ENCODE measurements at regions not wholly inside any gene's neighbourhood (a gene's known extent, or its start where the extent isn't known, plus 50 kb on each side); places are given as distances from the start of the nearest gene placed in this dataset.

DNA sequence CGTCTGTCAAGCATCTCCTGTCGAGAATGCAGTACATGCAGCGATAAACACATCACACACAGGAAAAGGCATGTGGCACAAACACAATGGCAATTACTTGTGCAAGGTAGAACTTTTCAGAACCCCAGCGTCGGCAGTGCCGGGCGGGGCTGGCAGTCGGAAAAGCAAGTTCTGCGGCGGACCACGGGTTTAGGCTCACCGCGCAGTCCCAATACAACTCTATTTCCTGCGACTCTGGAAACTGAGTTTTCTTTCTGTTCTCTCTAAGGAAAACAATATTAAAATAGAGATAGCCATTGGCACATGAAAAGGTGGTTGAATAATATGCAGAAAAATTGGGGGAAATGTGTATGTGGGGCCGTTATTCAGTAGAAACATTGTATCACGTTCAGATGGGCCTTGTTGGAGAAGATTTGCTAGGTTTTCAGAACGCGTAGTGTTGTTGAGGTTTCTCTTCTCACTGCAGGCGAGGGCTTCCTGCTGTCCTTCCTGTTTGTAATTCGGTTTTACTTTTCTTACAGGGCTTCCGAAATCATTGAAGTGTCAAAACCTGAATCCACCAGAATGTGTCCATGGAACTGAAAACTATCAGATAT lies 369.5 kb downstream of the THBS2 start:
- Histone ChIP-seq H3K27ac (ENCODE audit: low read depth in 1 of 2, low read length in 2 of 2) (no peak overlapping the region), H3K4me1 (ENCODE audit: control insufficient read depth in 4 of 4, insufficient read depth in 4 of 4, low read length in 3 of 4) (peaks cover 0 to 3% (median 0%) of the 10 kb centered on the region in 4 donors), H3K36me3 (ENCODE audit: control insufficient read depth in 4 of 4, insufficient read depth in 3 of 4, low read depth in 1 of 4, low read length in 3 of 4) (no peaks in the 10 kb centered on the region), H3K9me3 (ENCODE audit: control insufficient read depth in 4 of 4, low read length in 3 of 4) (no peaks in the 10 kb centered on the region), H3K27me3 (ENCODE audit: control insufficient read depth in 4 of 4, insufficient read depth in 4 of 4, low read length in 3 of 4) (peaks cover 0 to 6% (median 2%) of the 10 kb centered on the region in 4 donors), H3K9ac (ENCODE audit: low read depth in 1 of 2, low read length in 2 of 2) (no peak overlapping the region), H3K4me3 (ENCODE audit: low read depth in 1 of 3, low read length in 3 of 3) (peak overlapping the region in 2 of 3 donors; percentile 19 to 39)
- 75% methylated on average over 21 of the region's 21 CpGs for WGBS
- TF ChIP-seq FOXA2 (IDR thresholded peaks at IDR 0.05) (no peak), RAD21 (IDR thresholded peaks at IDR 0.05) (no peak), SP1 (IDR thresholded peaks at IDR 0.05) (no peak), HNF4G (IDR thresholded peaks at IDR 0.05) (no peak), EGR1 (IDR thresholded peaks at IDR 0.05; ENCODE audit: low read depth in 2 of 2) (no peak), FOXA1 (IDR thresholded peaks at IDR 0.05) (no peak), JUND (IDR thresholded peaks at IDR 0.05) (no peak), YY1 (IDR thresholded peaks at IDR 0.05) (no peak), HNF4A (conservative IDR thresholded peaks at IDR 0.05) (no peak)
- TF ChIP-seq, protein P1, sequence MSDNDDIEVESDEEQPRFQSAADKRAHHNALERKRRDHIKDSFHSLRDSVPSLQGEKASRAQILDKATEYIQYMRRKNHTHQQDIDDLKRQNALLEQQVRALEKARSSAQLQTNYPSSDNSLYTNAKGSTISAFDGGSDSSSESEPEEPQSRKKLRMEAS (IDR thresholded peaks at IDR 0.05) = no peak
- no peak for DNase-seq (ENCODE audit: low spot score)

DNA sequence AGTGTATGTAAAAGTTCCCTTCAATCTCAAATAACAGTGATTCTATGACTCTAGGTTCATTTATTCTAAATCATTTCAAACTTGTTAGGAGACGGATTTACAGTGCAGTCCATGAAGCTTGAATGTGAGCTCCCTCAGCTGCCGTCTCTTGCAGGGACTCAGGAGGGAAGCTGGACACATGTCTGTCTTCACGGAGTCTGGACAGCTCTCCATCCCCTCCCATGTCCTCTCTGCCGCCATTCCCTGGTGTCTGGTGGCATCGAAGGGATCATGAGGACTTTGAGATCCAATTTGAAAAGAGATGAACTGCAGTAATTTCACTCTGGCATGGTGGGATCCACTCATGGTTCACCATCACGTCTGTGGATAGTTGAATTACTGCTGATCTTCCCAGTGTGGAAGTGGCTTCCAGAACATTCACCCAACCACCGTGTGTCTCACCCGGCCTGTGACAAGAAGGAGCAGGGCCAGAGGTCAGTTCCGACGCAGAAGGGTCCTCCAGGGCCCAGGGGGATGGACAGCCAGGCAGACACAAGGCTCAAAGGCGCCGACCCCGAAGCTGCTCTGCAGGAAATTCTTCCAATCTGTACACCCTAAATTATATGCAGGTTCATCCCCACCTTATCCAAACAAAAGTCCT lies 370.1 kb downstream of the THBS2 start:
- Histone ChIP-seq H3K9ac (ENCODE audit: low read depth in 1 of 2, low read length in 2 of 2) (no peak overlapping the region), H3K27me3 (ENCODE audit: control insufficient read depth in 4 of 4, insufficient read depth in 4 of 4, low read length in 3 of 4) (peaks cover 0 to 6% (median 2%) of the 10 kb centered on the region in 4 donors), H3K4me1 (ENCODE audit: control insufficient read depth in 4 of 4, insufficient read depth in 4 of 4, low read length in 3 of 4) (peaks cover 0 to 3% (median 0%) of the 10 kb centered on the region in 4 donors), H3K36me3 (ENCODE audit: control insufficient read depth in 4 of 4, insufficient read depth in 3 of 4, low read depth in 1 of 4, low read length in 3 of 4) (no peaks in the 10 kb centered on the region), H3K9me3 (ENCODE audit: control insufficient read depth in 4 of 4, low read length in 3 of 4) (no peaks in the 10 kb centered on the region), H3K27ac (ENCODE audit: low read depth in 1 of 2, low read length in 2 of 2) (no peak overlapping the region), H3K4me3 (ENCODE audit: low read depth in 1 of 3, low read length in 3 of 3) (no peak overlapping the region)
- TF ChIP-seq GABPA (IDR thresholded peaks at IDR 0.05 in 1 of 2, conservative IDR thresholded peaks at IDR 0.05 in 1 of 2) (no peak), YY1 (IDR thresholded peaks at IDR 0.05) (no peak), NR2F2 (IDR thresholded peaks at IDR 0.05) (no peak), EGR1 (IDR thresholded peaks at IDR 0.05; ENCODE audit: low read depth in 2 of 2) (no peak), SP1 (IDR thresholded peaks at IDR 0.05) (no peak), JUND (IDR thresholded peaks at IDR 0.05) (no peak), HNF4G (IDR thresholded peaks at IDR 0.05) (no peak), FOXA1 (IDR thresholded peaks at IDR 0.05) (no peak), HNF4A (conservative IDR thresholded peaks at IDR 0.05) (no peak), FOXA2 (IDR thresholded peaks at IDR 0.05) (no peak)
- TF ChIP-seq, protein P2, sequence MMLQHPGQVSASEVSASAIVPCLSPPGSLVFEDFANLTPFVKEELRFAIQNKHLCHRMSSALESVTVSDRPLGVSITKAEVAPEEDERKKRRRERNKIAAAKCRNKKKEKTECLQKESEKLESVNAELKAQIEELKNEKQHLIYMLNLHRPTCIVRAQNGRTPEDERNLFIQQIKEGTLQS (IDR thresholded peaks at IDR 0.05) = no peak
- TF ChIP-seq, protein P3, sequence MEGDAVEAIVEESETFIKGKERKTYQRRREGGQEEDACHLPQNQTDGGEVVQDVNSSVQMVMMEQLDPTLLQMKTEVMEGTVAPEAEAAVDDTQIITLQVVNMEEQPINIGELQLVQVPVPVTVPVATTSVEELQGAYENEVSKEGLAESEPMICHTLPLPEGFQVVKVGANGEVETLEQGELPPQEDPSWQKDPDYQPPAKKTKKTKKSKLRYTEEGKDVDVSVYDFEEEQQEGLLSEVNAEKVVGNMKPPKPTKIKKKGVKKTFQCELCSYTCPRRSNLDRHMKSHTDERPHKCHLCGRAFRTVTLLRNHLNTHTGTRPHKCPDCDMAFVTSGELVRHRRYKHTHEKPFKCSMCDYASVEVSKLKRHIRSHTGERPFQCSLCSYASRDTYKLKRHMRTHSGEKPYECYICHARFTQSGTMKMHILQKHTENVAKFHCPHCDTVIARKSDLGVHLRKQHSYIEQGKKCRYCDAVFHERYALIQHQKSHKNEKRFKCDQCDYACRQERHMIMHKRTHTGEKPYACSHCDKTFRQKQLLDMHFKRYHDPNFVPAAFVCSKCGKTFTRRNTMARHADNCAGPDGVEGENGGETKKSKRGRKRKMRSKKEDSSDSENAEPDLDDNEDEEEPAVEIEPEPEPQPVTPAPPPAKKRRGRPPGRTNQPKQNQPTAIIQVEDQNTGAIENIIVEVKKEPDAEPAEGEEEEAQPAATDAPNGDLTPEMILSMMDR (IDR thresholded peaks at IDR 0.05; ENCODE audit: low read depth, low read length, missing input control) = no peak
- TF ChIP-seq, protein P4, sequence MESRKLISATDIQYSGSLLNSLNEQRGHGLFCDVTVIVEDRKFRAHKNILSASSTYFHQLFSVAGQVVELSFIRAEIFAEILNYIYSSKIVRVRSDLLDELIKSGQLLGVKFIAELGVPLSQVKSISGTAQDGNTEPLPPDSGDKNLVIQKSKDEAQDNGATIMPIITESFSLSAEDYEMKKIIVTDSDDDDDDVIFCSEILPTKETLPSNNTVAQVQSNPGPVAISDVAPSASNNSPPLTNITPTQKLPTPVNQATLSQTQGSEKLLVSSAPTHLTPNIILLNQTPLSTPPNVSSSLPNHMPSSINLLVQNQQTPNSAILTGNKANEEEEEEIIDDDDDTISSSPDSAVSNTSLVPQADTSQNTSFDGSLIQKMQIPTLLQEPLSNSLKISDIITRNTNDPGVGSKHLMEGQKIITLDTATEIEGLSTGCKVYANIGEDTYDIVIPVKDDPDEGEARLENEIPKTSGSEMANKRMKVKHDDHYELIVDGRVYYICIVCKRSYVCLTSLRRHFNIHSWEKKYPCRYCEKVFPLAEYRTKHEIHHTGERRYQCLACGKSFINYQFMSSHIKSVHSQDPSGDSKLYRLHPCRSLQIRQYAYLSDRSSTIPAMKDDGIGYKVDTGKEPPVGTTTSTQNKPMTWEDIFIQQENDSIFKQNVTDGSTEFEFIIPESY (IDR thresholded peaks at IDR 0.05) = no peak
- TF ChIP-seq, protein P5, sequence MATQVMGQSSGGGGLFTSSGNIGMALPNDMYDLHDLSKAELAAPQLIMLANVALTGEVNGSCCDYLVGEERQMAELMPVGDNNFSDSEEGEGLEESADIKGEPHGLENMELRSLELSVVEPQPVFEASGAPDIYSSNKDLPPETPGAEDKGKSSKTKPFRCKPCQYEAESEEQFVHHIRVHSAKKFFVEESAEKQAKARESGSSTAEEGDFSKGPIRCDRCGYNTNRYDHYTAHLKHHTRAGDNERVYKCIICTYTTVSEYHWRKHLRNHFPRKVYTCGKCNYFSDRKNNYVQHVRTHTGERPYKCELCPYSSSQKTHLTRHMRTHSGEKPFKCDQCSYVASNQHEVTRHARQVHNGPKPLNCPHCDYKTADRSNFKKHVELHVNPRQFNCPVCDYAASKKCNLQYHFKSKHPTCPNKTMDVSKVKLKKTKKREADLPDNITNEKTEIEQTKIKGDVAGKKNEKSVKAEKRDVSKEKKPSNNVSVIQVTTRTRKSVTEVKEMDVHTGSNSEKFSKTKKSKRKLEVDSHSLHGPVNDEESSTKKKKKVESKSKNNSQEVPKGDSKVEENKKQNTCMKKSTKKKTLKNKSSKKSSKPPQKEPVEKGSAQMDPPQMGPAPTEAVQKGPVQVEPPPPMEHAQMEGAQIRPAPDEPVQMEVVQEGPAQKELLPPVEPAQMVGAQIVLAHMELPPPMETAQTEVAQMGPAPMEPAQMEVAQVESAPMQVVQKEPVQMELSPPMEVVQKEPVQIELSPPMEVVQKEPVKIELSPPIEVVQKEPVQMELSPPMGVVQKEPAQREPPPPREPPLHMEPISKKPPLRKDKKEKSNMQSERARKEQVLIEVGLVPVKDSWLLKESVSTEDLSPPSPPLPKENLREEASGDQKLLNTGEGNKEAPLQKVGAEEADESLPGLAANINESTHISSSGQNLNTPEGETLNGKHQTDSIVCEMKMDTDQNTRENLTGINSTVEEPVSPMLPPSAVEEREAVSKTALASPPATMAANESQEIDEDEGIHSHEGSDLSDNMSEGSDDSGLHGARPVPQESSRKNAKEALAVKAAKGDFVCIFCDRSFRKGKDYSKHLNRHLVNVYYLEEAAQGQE (IDR thresholded peaks at IDR 0.05) = no peak
- TF ChIP-seq, protein P1 (IDR thresholded peaks at IDR 0.05) = no peak
- 91% methylated on average over 13 of the region's 13 CpGs for WGBS
- no peak for DNase-seq (ENCODE audit: low spot score)

Measured in liver (tissue), 8 donors.